Thoracic aorta (tissue), 2 donors: ENCODE measurements at regions not wholly inside any gene's neighbourhood (a gene's known extent, or its start where the extent isn't known, plus 50 kb on each side); places are given as distances from the start of the nearest gene placed in this dataset.
A peak's percentile ranks its signal among the peaks of the same experiment; 100 is the strongest.

Experiments used
- ATAC-seq: fragments of 150-250 bp; one replicate; pipeline ENCODE4 v1.8.0; 2017; ENCODE audit warnings: low read depth; ENCODE audit not compliant: insufficient number of reproducible peaks, low FRiP score
- DNase-seq: peaks from one replicate; pipeline ENCODE4 v3.0.0-alpha.2; 2020; ENCODE audit warnings: low spot score
- H3K27ac ChIP-seq, 2 donors: fragments of 200-600 bp; sonication (generic); 1 replicate in 1 of 2; 2 replicates in 1 of 2; pipeline ENCODE4 v1.5.1; 2016; ENCODE audit warnings: mild to moderate bottlenecking in 2 of 2, moderate library complexity in 2 of 2
- H3K27me3 ChIP-seq: fragments of 200-600 bp; sonication (generic); replicated peaks from 2 replicates; pipeline ENCODE4 v1.6.0; 2016; ENCODE audit warnings: mild to moderate bottlenecking; ENCODE audit not compliant: insufficient read depth
- H3K36me3 ChIP-seq: fragments of 200-600 bp; sonication (generic); one replicate; pipeline ENCODE4 v1.5.1; 2016
- H3K4me1 ChIP-seq, 2 donors: fragments of 200-600 bp; sonication (generic); 1 replicate in 1 of 2; 2 replicates in 1 of 2; pipeline versions ENCODE4 v1.5.1 to v1.6.0; 2016; ENCODE audit warnings: low read depth in 2 of 2, mild to moderate bottlenecking in 1 of 2; ENCODE audit not compliant: control insufficient read depth in 1 of 2
- H3K4me3 ChIP-seq: fragments of 200-600 bp; sonication (generic); 2 replicates; pipeline ENCODE4 v1.5.1; 2016; ENCODE audit warnings: mild to moderate bottlenecking
- H3K9me3 ChIP-seq: fragments of 200-600 bp; sonication (generic); 2 replicates; pipeline ENCODE4 v1.5.1; 2016
- CTCF ChIP-seq: fragments of 200-600 bp; sonication (generic); IDR thresholded peaks from one replicate; pipeline ENCODE4 v1.5.1; 2019; ENCODE audit warnings: antibody characterized with exemption

- DNase-seq (no peak), ATAC-seq (no peak)
- Histone ChIP-seq H3K4me3 (no peak overlapping the region), H3K27me3 (no peaks in the 10 kb centered on the region), H3K4me1 (no peaks in the 10 kb centered on the region), H3K36me3 (no peaks in the 10 kb centered on the region), H3K27ac (no peak overlapping the region), H3K9me3 (no peaks in the 10 kb centered on the region)
- TF ChIP-seq CTCF = no peak
These were observed 165.5 kb upstream of the ACVR2A start for GRCh38 chr2:147679191-147679954.

- ATAC-seq (no peak), DNase-seq (no peak)
- no peaks in the 10 kb centered on the region for H3K27me3 ChIP-seq
- no peak for TF ChIP-seq CTCF
- no peak overlapping the region for H3K27ac ChIP-seq
- no peaks in the 10 kb centered on the region for H3K9me3 ChIP-seq
- H3K4me1 ChIP-seq = no peaks in the 10 kb centered on the region
- no peak overlapping the region for H3K4me3 ChIP-seq
- H3K36me3 ChIP-seq = no peaks in the 10 kb centered on the region
These were observed 179.7 kb upstream of the ACVR2A start for GRCh38 chr2:147665105-147665504.

- H3K4me1 ChIP-seq = no peaks in the 10 kb centered on the region
- no peak for ATAC-seq
- H3K27ac ChIP-seq = no peak overlapping the region
- peak overlapping the region; percentile 7 for H3K4me3 ChIP-seq
- no peak for DNase-seq
- no peaks in the 10 kb centered on the region for H3K9me3 ChIP-seq
- no peak for TF ChIP-seq CTCF
- H3K36me3 ChIP-seq = no peaks in the 10 kb centered on the region
- no peaks in the 10 kb centered on the region for H3K27me3 ChIP-seq
These were observed 180.9 kb upstream of the ACVR2A start for GRCh38 chr2:147663962-147664361.

DNA sequence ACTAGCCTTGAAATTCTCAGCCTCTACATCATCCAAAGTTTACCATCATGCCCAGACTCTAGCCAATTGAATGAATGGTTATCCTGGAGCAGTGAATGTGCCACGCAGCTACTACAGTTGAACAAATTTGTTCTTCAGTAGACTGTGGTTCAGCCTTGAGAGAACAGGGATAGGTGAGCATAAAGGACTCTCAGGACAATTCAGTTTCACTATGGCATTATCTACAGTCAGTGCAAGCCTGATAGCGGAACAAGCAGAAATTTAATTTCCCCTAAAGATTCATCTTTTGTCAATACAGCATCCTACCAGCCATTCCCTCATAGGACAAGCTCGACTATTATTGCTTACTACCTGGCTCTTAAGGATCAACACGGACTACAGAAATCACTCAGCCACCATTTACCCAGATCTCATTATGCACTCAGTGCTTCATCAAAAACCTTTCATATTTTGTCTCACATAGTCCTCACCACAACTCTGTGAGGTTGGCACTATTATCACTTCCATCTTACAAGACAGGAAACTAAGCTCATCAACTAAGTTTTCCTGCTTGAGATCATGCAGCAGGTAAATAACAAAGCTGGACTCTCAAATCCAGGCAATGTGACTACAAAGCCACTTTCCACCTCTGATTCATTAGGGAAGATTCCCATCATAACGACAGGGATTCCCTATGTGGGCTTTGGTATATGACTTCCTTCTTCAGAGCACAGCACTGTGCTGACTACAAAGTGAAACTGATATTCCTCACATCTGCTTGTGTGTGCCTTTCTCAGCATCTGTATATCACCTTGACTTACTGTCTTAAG is 181.5 kb upstream of the ACVR2A start:
- no peak overlapping the region for H3K27ac ChIP-seq
- H3K4me1 ChIP-seq = no peaks in the 10 kb centered on the region
- ATAC-seq (no peak), DNase-seq (no peak)
- H3K9me3 ChIP-seq = no peaks in the 10 kb centered on the region
- H3K36me3 ChIP-seq = no peaks in the 10 kb centered on the region
- H3K4me3 ChIP-seq = peak overlapping the region; percentile 7
- TF ChIP-seq CTCF = no peak
- no peaks in the 10 kb centered on the region for H3K27me3 ChIP-seq

- Histone ChIP-seq H3K4me1 (no peaks in the 10 kb centered on the region), H3K9me3 (no peaks in the 10 kb centered on the region), H3K36me3 (no peaks in the 10 kb centered on the region), H3K27me3 (no peaks in the 10 kb centered on the region), H3K27ac (no peak overlapping the region), H3K4me3 (no peak overlapping the region)
- no peak for DNase-seq
- no peak for ATAC-seq
- no peak for TF ChIP-seq CTCF
These were observed 182.6 kb upstream of the ACVR2A start for GRCh38 chr2:147662221-147662620.
